Kidney (tissue), 13 donors: ENCODE measurements at regions not wholly inside any gene's neighbourhood (a gene's known extent, or its start where the extent isn't known, plus 50 kb on each side); places are given as distances from the start of the nearest gene placed in this dataset.
A peak's percentile ranks its signal among the peaks of the same experiment; 100 is the strongest.

Experiments
- DNase-seq, 5 donors: peaks; one replicate each; pipeline ENCODE4 v3.0.0-alpha.2; 2013 to 2020
- FAIRE-seq: peaks from 2 replicates; lab custom pipeline; 2012; peaks lifted over from hg19 to GRCh38; lab: Jason Lieb, UNC
- H3K27ac ChIP-seq, 2 donors: one replicate each; pipeline ENCODE4 v1.7.0; 2013; ENCODE audit warnings: low read depth in 2 of 2, low read length in 2 of 2, inconsistent platforms in 1 of 2
- H3K27me3 ChIP-seq: one replicate; pipeline ENCODE4 v1.7.1; 2013; ENCODE audit warnings: low read length, inconsistent platforms; ENCODE audit not compliant: control insufficient read depth, insufficient read depth
- H3K36me3 ChIP-seq, 3 donors: one replicate each; pipeline versions ENCODE4 v1.7.0 to v1.7.1; 2013; ENCODE audit warnings: low read length in 3 of 3, control low read depth in 1 of 3, inconsistent platforms in 1 of 3; ENCODE audit not compliant: insufficient read depth in 3 of 3, control insufficient read depth in 2 of 3
- H3K4me1 ChIP-seq, 3 donors: one replicate each; pipeline versions ENCODE4 v1.7.0 to v1.7.1; 2013; ENCODE audit warnings: low read length in 3 of 3, inconsistent platforms in 1 of 3, low read depth in 1 of 3; ENCODE audit not compliant: control insufficient read depth in 2 of 3, insufficient read depth in 2 of 3
- H3K4me3 ChIP-seq, 3 donors: one replicate each; pipeline versions ENCODE4 v1.7.0 to v1.8.1; 2013; ENCODE audit warnings: low read length in 3 of 3, control low read depth in 1 of 3, inconsistent platforms in 1 of 3
- H3K9ac ChIP-seq, 3 donors: one replicate each; pipeline versions ENCODE4 v1.7.0 to v1.7.1; 2013; ENCODE audit warnings: low read length in 3 of 3, control low read depth in 1 of 3, inconsistent platforms in 1 of 3
- H3K9me3 ChIP-seq, 3 donors: one replicate each; pipeline versions ENCODE4 v1.7.0 to v1.7.1; 2013; ENCODE audit warnings: low read length in 3 of 3, control low read depth in 1 of 3, inconsistent platforms in 1 of 3; ENCODE audit not compliant: control insufficient read depth in 2 of 3, insufficient read depth in 1 of 3
- CTCF ChIP-seq: IDR thresholded peaks from 3 replicates; pipeline ENCODE4 v1.5.1; 2012; ENCODE audit warnings: mild to moderate bottlenecking, moderate library complexity, borderline replicate concordance; ENCODE audit not compliant: insufficient read depth; ENCODE audit errors: extremely low read depth
- intact Hi-C: fragments of 100-400 bp; cut with DNase I; formaldehyde crosslinking; loops from one replicate; pipeline ENCODE4 v1.11.1; 2022
- donor health status: control.
- donor health status: control.
- donor health status: control.
- donor health status: control.
- donor health status: control.
- donor health status: DM: yes; HTN: yes; CAD: no.
- donor health status: Normal renal cell carcinoma (clear cell type).

- H3K27ac ChIP-seq = no peak overlapping the region
- no peaks in the 10 kb centered on the region for H3K9me3 ChIP-seq
- TF ChIP-seq CTCF = no peak
- no peak overlapping the region for H3K4me3 ChIP-seq
- H3K36me3 ChIP-seq = no peaks in the 10 kb centered on the region
- intact Hi-C loops = no loop called here
- FAIRE-seq = no peak
- H3K4me1 ChIP-seq = no peaks in the 10 kb centered on the region
- H3K27me3 ChIP-seq = no peaks in the 10 kb centered on the region
- no peak overlapping the region for H3K9ac ChIP-seq
- peak in 2 of 5 donors; percentile 16 to 27 for DNase-seq
Measured at GRCh38 chr13:90552702-90553101, 794.8 kb upstream of the MIR17HG start.

- H3K36me3 ChIP-seq = no peaks in the 10 kb centered on the region
- H3K4me1 ChIP-seq = no peaks in the 10 kb centered on the region
- H3K4me3 ChIP-seq = no peak overlapping the region
- no peaks in the 10 kb centered on the region for H3K27me3 ChIP-seq
- DNase-seq = peak in 1 of 5 donors; percentile 7
- no peaks in the 10 kb centered on the region for H3K9me3 ChIP-seq
- intact Hi-C loops = no loop called here
- FAIRE-seq = no peak
- H3K27ac ChIP-seq = no peak overlapping the region
- no peak overlapping the region for H3K9ac ChIP-seq
- TF ChIP-seq CTCF = no peak
Measured at GRCh38 chr13:90553159-90553558, 794.3 kb upstream of the MIR17HG start.

GRCh38 chr13:90557626-90558025, 789.9 kb upstream of the MIR17HG start:
- Histone ChIP-seq H3K4me1 (no peaks in the 10 kb centered on the region), H3K27ac (no peak overlapping the region), H3K9ac (no peak overlapping the region), H3K4me3 (no peak overlapping the region), H3K9me3 (no peaks in the 10 kb centered on the region), H3K27me3 (no peaks in the 10 kb centered on the region), H3K36me3 (no peaks in the 10 kb centered on the region)
- DNase-seq = no peak
- no peak for TF ChIP-seq CTCF
- no peak for FAIRE-seq
- intact Hi-C loops = no loop called here

GRCh38 chr13:90562443-90562842, 785.0 kb upstream of the MIR17HG start:
- Histone ChIP-seq H3K4me3 (no peak overlapping the region), H3K9ac (no peak overlapping the region), H3K27ac (no peak overlapping the region), H3K4me1 (no peaks in the 10 kb centered on the region), H3K36me3 (no peaks in the 10 kb centered on the region), H3K9me3 (no peaks in the 10 kb centered on the region), H3K27me3 (no peaks in the 10 kb centered on the region)
- intact Hi-C loops = no loop called here
- no peak for TF ChIP-seq CTCF
- FAIRE-seq (no peak), DNase-seq (peak in 2 of 5 donors; percentile 71 to 74)
